ENCODE measurements at regions not wholly inside any gene's neighbourhood (a gene's known extent, or its start where the extent isn't known, plus 50 kb on each side); places are given as distances from the start of the nearest gene placed in this dataset.

GRCh38 chr9:80932947-80933780 lies 756.2 kb downstream of the TLE1 start:
- TF ChIP-seq TAF1 (IDR thresholded peaks at IDR 0.05; ENCODE audit: borderline replicate concordance, insufficient read depth, low read length) = no peak
- TF ChIP-seq REST (IDR thresholded peaks at IDR 0.05; ENCODE audit: insufficient read depth in 1 of 2, low read depth in 2 of 2, low read length in 2 of 2) = no peak
- TF ChIP-seq SIN3A (IDR thresholded peaks at IDR 0.05; ENCODE audit: borderline replicate concordance, insufficient read depth, low read length) = no peak
